ENCODE measurements at regions not wholly inside any gene's neighbourhood (a gene's known extent, or its start where the extent isn't known, plus 50 kb on each side); places are given as distances from the start of the nearest gene placed in this dataset.

- H4K20me1 ChIP-seq (ENCODE audit: insufficient read depth, low read length, poor library complexity, severe bottlenecking), result no peaks in the 10 kb centered on the region
- no peak overlapping the region for H3K9ac ChIP-seq (ENCODE audit: low read depth, low read length, poor library complexity, severe bottlenecking)
- no peak overlapping the region for H3K4me2 ChIP-seq (ENCODE audit: low read depth, low read length, poor library complexity, severe bottlenecking)
- no peaks in the 10 kb centered on the region for H3F3A ChIP-seq (ENCODE audit: low read depth)
- H2AFZ ChIP-seq (ENCODE audit: low read length), result no peak overlapping the region
- TF ChIP-seq EZH2phosphoT487 (IDR thresholded peaks at IDR 0.05; ENCODE audit: borderline replicate concordance), result no peak
- no peaks in the 10 kb centered on the region for H3K79me2 ChIP-seq (ENCODE audit: insufficient read depth, low read length)
- H3K4me1 ChIP-seq (ENCODE audit: insufficient read depth, low read length, poor library complexity, severe bottlenecking), result no peaks in the 10 kb centered on the region
- no peaks in the 10 kb centered on the region for H3K9me3 ChIP-seq (ENCODE audit: insufficient read depth, low read depth, low read length)
- no peaks in the 10 kb centered on the region for H3K36me3 ChIP-seq (ENCODE audit: insufficient read depth, low read length)
- H3K27me3 ChIP-seq (ENCODE audit: insufficient read depth, low read length, poor library complexity, severe bottlenecking), result no peaks in the 10 kb centered on the region
- no peaks in the 10 kb centered on the region for H3K9me2 ChIP-seq (replicated peaks; ENCODE audit: low read depth, low read length)
- no peak overlapping the region for H3K4me3 ChIP-seq (ENCODE audit: low read length, poor library complexity, severe bottlenecking)
These were observed 515.9 kb downstream of the SLC4A3 start for GRCh38 chr2:220143336-220143735.

GRCh38 chr2:220144411-220144810 lies 517.0 kb downstream of the SLC4A3 start:
- TF ChIP-seq EZH2phosphoT487 (IDR thresholded peaks at IDR 0.05; ENCODE audit: borderline replicate concordance) (no peak), CTCF (conservative IDR thresholded peaks at IDR 0.05; ENCODE audit: low read length) (no peak)
- no peak overlapping the region for H3K4me2 ChIP-seq (ENCODE audit: low read depth, low read length, poor library complexity, severe bottlenecking)
- H3K4me3 ChIP-seq (ENCODE audit: low read length, poor library complexity, severe bottlenecking), result no peak overlapping the region
- H3K9me2 ChIP-seq (replicated peaks; ENCODE audit: low read depth, low read length), result no peaks in the 10 kb centered on the region
- H3K36me3 ChIP-seq (ENCODE audit: insufficient read depth, low read length), result no peaks in the 10 kb centered on the region
- H4K20me1 ChIP-seq (ENCODE audit: insufficient read depth, low read length, poor library complexity, severe bottlenecking), result no peaks in the 10 kb centered on the region
- no peak overlapping the region for H2AFZ ChIP-seq (ENCODE audit: low read length)
- H3K27me3 ChIP-seq (ENCODE audit: insufficient read depth, low read length, poor library complexity, severe bottlenecking), result no peaks in the 10 kb centered on the region
- H3K79me2 ChIP-seq (ENCODE audit: insufficient read depth, low read length), result no peaks in the 10 kb centered on the region
- H3K4me1 ChIP-seq (ENCODE audit: insufficient read depth, low read length, poor library complexity, severe bottlenecking), result no peaks in the 10 kb centered on the region
- no peaks in the 10 kb centered on the region for H3K9me3 ChIP-seq (ENCODE audit: insufficient read depth, low read depth, low read length)
- no peak overlapping the region for H3K9ac ChIP-seq (ENCODE audit: low read depth, low read length, poor library complexity, severe bottlenecking)
- H3F3A ChIP-seq (ENCODE audit: low read depth), result no peaks in the 10 kb centered on the region

GRCh38 chr2:220147161-220148038 lies 520.0 kb downstream of the SLC4A3 start:
- Histone ChIP-seq H3K27me3 (ENCODE audit: insufficient read depth, low read length, poor library complexity, severe bottlenecking) (no peaks in the 10 kb centered on the region), H3K79me2 (ENCODE audit: insufficient read depth, low read length) (no peaks in the 10 kb centered on the region), H3K4me1 (ENCODE audit: insufficient read depth, low read length, poor library complexity, severe bottlenecking) (no peaks in the 10 kb centered on the region), H3K9me2 (replicated peaks; ENCODE audit: low read depth, low read length) (no peaks in the 10 kb centered on the region), H3K9me3 (ENCODE audit: insufficient read depth, low read depth, low read length) (no peaks in the 10 kb centered on the region), H3K4me3 (ENCODE audit: low read length, poor library complexity, severe bottlenecking) (no peak overlapping the region), H3K4me2 (ENCODE audit: low read depth, low read length, poor library complexity, severe bottlenecking) (no peak overlapping the region), H3K36me3 (ENCODE audit: insufficient read depth, low read length) (no peaks in the 10 kb centered on the region), H4K20me1 (ENCODE audit: insufficient read depth, low read length, poor library complexity, severe bottlenecking) (no peaks in the 10 kb centered on the region), H3K9ac (ENCODE audit: low read depth, low read length, poor library complexity, severe bottlenecking) (no peak overlapping the region), H3F3A (ENCODE audit: low read depth) (no peaks in the 10 kb centered on the region), H2AFZ (ENCODE audit: low read length) (no peak overlapping the region)
- TF ChIP-seq CTCF (conservative IDR thresholded peaks at IDR 0.05; ENCODE audit: low read length), result no peak
- no peak for TF ChIP-seq EZH2phosphoT487 (IDR thresholded peaks at IDR 0.05; ENCODE audit: borderline replicate concordance)

Measured in Loucy (cell line).